Activated T-helper 1 cell treated with anti-CD3 and anti-CD28 coated beads, Interleukin-2, amount 50 U/mL, for 16 hours (primary cell): ENCODE measurements at regions not wholly inside any gene's neighbourhood (a gene's known extent, or its start where the extent isn't known, plus 50 kb on each side); places are given as distances from the start of the nearest gene placed in this dataset.

Source experiments
- DNase-seq, 2 donors: peaks; one replicate each; pipeline ENCODE4 v3.0.0-alpha.2; 2020; ENCODE audit warnings: low read depth in 1 of 2, low spot score in 1 of 2

- DNase-seq, result no peak
Measured at GRCh38 chr4:180596888-180597483, 1646.2 kb upstream of the TENM3 start.

GRCh38 chr4:180598281-180598680 lies 1644.9 kb upstream of the TENM3 start:
- no peak for DNase-seq

GRCh38 chr4:180603791-180604190 lies 1639.4 kb upstream of the TENM3 start:
- DNase-seq, result no peak

- DNase-seq, result no peak
Measured at GRCh38 chr4:180610324-180610723, 1632.9 kb upstream of the TENM3 start.

- DNase-seq, result no peak
Measured at GRCh38 chr4:180615746-180616145, 1627.5 kb upstream of the TENM3 start.

- DNase-seq, result no peak
Measured at GRCh38 chr4:180617196-180617595, 1626.0 kb upstream of the TENM3 start.

- DNase-seq, result no peak
Measured at GRCh38 chr4:180618396-180618795, 1624.8 kb upstream of the TENM3 start.

- no peak for DNase-seq
Measured at GRCh38 chr4:180619440-180619839, 1623.8 kb upstream of the TENM3 start.

GRCh38 chr4:180622254-180622653 lies 1620.9 kb upstream of the TENM3 start:
- DNase-seq, result no peak

GRCh38 chr4:180625653-180626052 lies 1617.5 kb upstream of the TENM3 start:
- no peak for DNase-seq

GRCh38 chr4:180630012-180630665 lies 1613.1 kb upstream of the TENM3 start:
- no peak for DNase-seq

- no peak for DNase-seq
Measured at GRCh38 chr4:180634306-180634705, 1608.9 kb upstream of the TENM3 start.

- DNase-seq, result no peak
Measured at GRCh38 chr4:180635281-180635680, 1607.9 kb upstream of the TENM3 start.

GRCh38 chr4:180636696-180637404 lies 1606.4 kb upstream of the TENM3 start:
- no peak for DNase-seq

GRCh38 chr4:180637616-180638015 lies 1605.6 kb upstream of the TENM3 start:
- DNase-seq, result no peak

- no peak for DNase-seq
Measured at GRCh38 chr4:180640193-180640592, 1603.0 kb upstream of the TENM3 start.

- no peak for DNase-seq
Measured at GRCh38 chr4:180641495-180641894, 1601.7 kb upstream of the TENM3 start.

- DNase-seq, result no peak
Measured at GRCh38 chr4:180642732-180643131, 1600.5 kb upstream of the TENM3 start.

GRCh38 chr4:180650273-180650672 lies 1592.9 kb upstream of the TENM3 start:
- no peak for DNase-seq

- no peak for DNase-seq
Measured at GRCh38 chr4:180652533-180652932, 1590.7 kb upstream of the TENM3 start.

- no peak for DNase-seq
Measured at GRCh38 chr4:180655886-180656285, 1587.3 kb upstream of the TENM3 start.

GRCh38 chr4:180657881-180658280 lies 1585.3 kb upstream of the TENM3 start:
- no peak for DNase-seq
